GM10266 (cell line): ENCODE measurements at regions not wholly inside any gene's neighbourhood (a gene's known extent, or its start where the extent isn't known, plus 50 kb on each side); places are given as distances from the start of the nearest gene placed in this dataset.

Experiments used
- DNase-seq: peaks from one replicate; pipeline ENCODE4 v3.0.0; 2012; ENCODE audit errors: extremely low spot score
- CTCF ChIP-seq: IDR thresholded peaks from 2 replicates; pipeline ENCODE4 v1.5.1; 2012; ENCODE audit warnings: mild to moderate bottlenecking, low read depth; ENCODE audit not compliant: control insufficient read depth, insufficient read depth; ENCODE audit errors: missing control alignments

GRCh38 chr18:30186245-30186644 is 856.3 kb downstream of the DSC3 start:
- TF ChIP-seq CTCF: no peak
- no peak for DNase-seq

- DNase-seq: no peak
- no peak for TF ChIP-seq CTCF
Observed at GRCh38 chr18:30177056-30177455, 865.5 kb downstream of the DSC3 start.

GRCh38 chr18:30175621-30176225 is 866.8 kb downstream of the DSC3 start:
- TF ChIP-seq CTCF: no peak
- DNase-seq: no peak

GRCh38 chr18:30175061-30175574 is 867.4 kb downstream of the DSC3 start:
- TF ChIP-seq CTCF: no peak
- DNase-seq: no peak

GRCh38 chr18:30163573-30163972 is 879.0 kb downstream of the DSC3 start:
- DNase-seq: no peak
- TF ChIP-seq CTCF: no peak

- no peak for TF ChIP-seq CTCF
- no peak for DNase-seq
Observed at GRCh38 chr18:30160124-30160523, 882.4 kb downstream of the DSC3 start.

GRCh38 chr18:30150586-30151250 is 891.8 kb downstream of the DSC3 start:
- no peak for DNase-seq
- no peak for TF ChIP-seq CTCF
